ENCODE measurements at regions not wholly inside any gene's neighbourhood (a gene's known extent, or its start where the extent isn't known, plus 50 kb on each side); places are given as distances from the start of the nearest gene placed in this dataset.

- no peak for DNase-seq (ENCODE audit: low spot score)
Observed at GRCh38 chr3:139778682-139779233, 101.0 kb upstream of the NMNAT3 start.

- DNase-seq (ENCODE audit: low spot score): peak; percentile 46
Observed at GRCh38 chr3:139774560-139775302, 97.0 kb upstream of the NMNAT3 start.

- peak; percentile 80 for DNase-seq (ENCODE audit: low spot score)
Observed at GRCh38 chr3:139772539-139773500, 95.0 kb upstream of the NMNAT3 start.

GRCh38 chr3:139771331-139771730, 93.6 kb upstream of the NMNAT3 start:
- no peak for DNase-seq (ENCODE audit: low spot score)

GRCh38 chr3:139770577-139770976, 92.8 kb upstream of the NMNAT3 start:
- DNase-seq (ENCODE audit: low spot score): no peak

- DNase-seq (ENCODE audit: low spot score): no peak
Observed at GRCh38 chr3:139769796-139770195, 92.0 kb upstream of the NMNAT3 start.

- peak; percentile 91 for DNase-seq (ENCODE audit: low spot score)
Observed at GRCh38 chr3:139764936-139765335, 87.2 kb upstream of the NMNAT3 start.

- DNase-seq (ENCODE audit: low spot score): peak; percentile 87
Observed at GRCh38 chr3:139764069-139764905, 86.5 kb upstream of the NMNAT3 start.

- no peak for DNase-seq (ENCODE audit: low spot score)
Observed at GRCh38 chr3:139762302-139762701, 84.5 kb upstream of the NMNAT3 start.

GRCh38 chr3:139759470-139759869, 81.7 kb upstream of the NMNAT3 start:
- no peak for DNase-seq (ENCODE audit: low spot score)

- no peak for DNase-seq (ENCODE audit: low spot score)
Observed at GRCh38 chr3:139758654-139759291, 81.0 kb upstream of the NMNAT3 start.

GRCh38 chr3:139757448-139758030, 79.8 kb upstream of the NMNAT3 start:
- no peak for DNase-seq (ENCODE audit: low spot score)

- DNase-seq (ENCODE audit: low spot score): no peak
Observed at GRCh38 chr3:139756529-139757103, 78.8 kb upstream of the NMNAT3 start.

GRCh38 chr3:139755551-139755950, 77.8 kb upstream of the NMNAT3 start:
- no peak for DNase-seq (ENCODE audit: low spot score)

- no peak for DNase-seq (ENCODE audit: low spot score)
Observed at GRCh38 chr3:139751789-139752188, 74.0 kb upstream of the NMNAT3 start.

GRCh38 chr3:139746481-139746880, 68.7 kb upstream of the NMNAT3 start:
- DNase-seq (ENCODE audit: low spot score): no peak

GRCh38 chr3:139745831-139746230, 68.1 kb upstream of the NMNAT3 start:
- DNase-seq (ENCODE audit: low spot score): peak; percentile 45

GRCh38 chr3:139738697-139739096, 60.9 kb upstream of the NMNAT3 start:
- DNase-seq (ENCODE audit: low spot score): no peak

- DNase-seq (ENCODE audit: low spot score): no peak
Observed at GRCh38 chr3:139737682-139738361, 60.0 kb upstream of the NMNAT3 start.

- no peak for DNase-seq (ENCODE audit: low spot score)
Observed at GRCh38 chr3:139735191-139735590, 57.4 kb upstream of the NMNAT3 start.

Data from SW480 (cell line).